Epidermal melanocyte (primary cell): ENCODE measurements at regions not wholly inside any gene's neighbourhood (a gene's known extent, or its start where the extent isn't known, plus 50 kb on each side); places are given as distances from the start of the nearest gene placed in this dataset.

Source experiments
- DNase-seq: peaks from one replicate; pipeline ENCODE4 v3.0.0; 2011; ENCODE audit warnings: low spot score; ENCODE audit not compliant: insufficient read length

DNA sequence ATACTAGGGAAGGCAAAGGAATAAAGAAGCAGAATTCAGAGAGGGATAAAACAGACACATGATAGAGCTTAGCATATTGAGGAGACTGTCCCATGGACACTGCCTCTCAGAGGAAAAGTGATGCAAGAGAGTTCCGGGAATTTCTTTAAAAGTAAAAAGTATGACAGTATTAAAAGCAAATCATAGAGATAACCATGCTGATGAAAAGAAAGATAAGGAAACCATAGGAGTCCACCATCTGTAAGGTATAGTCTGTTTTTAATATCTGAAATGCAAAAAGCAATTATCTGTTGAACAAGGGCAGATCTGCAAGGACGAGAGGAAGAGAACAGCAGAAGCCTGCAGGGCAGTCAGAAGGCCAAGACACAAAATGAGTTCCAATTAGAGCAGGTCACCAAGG lies 495.9 kb upstream of the GOLIM4 start:
- DNase-seq, result no peak

DNA sequence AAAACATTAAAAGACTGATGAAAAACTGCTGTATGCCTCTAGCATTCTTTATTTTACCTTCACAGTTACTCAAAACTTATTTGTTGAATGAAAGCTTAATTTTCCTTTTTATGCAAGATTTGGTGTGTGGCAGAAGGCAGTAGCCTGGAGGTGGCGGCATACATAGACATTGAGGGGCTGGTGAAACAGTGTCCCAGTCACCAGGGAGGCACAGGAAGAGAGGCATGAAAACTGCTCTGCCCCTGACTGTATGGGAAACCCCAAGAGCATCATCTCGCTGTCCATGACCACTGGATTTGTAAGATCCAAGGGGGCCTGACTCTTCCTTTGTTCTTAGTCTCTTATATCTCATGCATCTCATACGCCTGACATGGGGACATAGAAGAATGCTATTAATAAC lies 493.7 kb upstream of the GOLIM4 start:
- DNase-seq, result no peak

DNA sequence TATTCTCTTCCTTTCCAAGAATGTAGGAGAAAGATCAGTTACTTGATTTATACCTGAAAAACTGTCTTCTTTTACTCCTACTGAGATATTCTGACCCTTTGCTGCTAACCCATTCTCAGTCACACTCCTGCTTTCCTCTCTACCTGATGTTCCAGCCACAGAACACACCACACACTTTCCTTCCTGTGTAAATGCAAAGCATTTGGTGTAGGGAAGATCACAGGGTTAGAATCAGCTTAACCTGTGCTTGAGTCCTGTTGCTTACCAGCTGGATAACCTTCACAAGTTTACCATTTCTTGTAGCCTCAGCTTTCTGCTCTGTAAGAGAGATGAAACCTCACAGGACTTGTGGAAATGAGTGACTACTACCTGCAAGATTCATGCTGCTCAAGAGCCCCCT lies 489.8 kb upstream of the GOLIM4 start:
- no peak for DNase-seq

DNA sequence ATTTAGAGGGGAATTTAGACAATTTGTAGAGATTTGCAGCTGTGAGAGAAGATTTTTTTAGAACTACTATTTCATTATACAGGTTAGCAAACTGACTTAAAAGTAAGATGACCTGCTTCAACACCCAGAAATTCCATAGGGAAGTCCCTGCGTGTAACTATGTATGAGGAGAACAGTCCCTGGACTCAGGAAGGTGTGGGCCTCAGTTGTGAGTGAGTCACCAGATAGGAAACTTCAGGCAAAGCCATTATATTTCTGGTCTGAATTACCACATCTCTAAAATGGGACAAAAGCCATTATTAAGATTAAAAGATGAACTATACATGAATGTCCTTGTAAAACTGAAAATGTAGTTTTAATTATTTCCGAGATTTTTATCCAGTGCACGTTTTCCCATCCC lies 488.3 kb upstream of the GOLIM4 start:
- no peak for DNase-seq

DNA sequence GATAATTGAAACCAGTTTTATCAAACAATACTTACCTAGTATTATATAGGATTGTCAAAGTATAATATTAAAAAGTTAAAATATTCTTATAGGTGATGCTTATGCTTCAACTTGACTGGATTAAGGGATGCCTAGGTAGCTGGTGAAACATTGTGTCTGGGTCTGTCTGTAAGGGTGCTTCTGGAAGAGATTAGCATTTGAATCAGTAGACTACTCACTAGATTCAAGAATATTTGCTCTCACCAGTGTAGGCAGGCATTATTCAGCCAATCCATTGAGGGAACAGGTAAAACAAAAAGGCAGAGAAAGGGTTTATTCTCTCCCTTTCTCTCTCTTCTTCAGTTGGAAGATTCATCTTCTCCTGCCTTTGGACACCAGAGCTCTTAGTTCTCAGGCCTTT lies 486.8 kb upstream of the GOLIM4 start:
- DNase-seq, result no peak

DNA sequence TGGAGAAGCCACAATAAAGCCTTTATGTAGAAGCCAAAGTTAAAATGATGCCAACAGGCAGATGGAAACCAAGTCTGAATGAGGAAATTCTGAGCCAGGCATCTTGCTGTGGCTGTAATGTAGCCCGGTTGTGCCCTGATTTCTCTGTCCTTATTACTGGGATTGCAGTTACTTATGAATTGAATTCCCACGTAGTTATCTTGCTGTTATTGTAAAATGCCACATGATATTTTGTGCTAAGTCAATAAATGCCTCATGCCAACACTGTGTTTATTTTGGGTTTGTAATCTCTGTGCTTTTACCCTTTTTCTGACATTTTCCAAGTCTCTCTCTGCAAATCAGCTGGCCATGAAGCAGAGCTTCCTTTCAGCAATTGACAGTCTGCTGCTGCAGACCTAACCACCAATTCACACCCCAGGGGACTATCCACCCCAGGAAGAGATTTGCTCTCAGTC lies 486.1 kb upstream of the GOLIM4 start:
- DNase-seq, result no peak

DNA sequence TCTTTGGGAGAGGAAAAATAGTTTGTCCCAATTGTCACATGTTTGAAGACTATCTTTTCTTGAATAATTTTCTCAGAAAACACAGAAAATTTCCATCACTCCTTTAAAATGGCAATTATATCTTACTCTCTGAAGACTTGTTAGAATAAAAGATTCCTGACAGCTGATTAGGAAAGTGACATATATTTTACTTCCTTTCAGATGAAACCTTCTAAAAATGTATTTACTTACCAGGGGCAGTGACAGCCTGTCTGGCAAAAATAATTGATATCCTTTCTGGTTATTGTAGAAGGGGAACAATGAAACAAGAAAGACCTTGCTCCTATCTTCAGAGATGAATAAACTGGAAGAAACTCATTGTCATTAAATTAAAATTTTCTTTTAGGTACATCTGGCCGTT lies 483.3 kb upstream of the GOLIM4 start:
- no peak for DNase-seq

DNA sequence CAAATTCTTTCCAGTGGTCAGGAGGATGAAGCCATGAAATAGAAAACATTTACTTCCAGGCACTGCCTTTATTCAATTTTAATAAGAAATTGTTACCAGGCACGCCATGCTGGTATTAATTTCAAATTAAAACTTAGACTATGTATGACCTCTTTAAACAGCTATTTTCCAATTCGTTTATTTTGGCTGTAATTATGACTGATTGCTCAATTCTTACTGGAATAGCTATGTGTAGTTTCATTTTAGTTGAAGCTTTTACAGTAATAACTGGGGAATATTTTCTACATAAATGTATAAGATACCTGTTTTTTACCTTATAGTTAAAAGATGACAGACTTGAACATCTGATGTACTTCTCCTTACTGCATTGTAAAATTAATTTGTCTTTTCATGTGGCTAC lies 480.0 kb upstream of the GOLIM4 start:
- no peak for DNase-seq

DNA sequence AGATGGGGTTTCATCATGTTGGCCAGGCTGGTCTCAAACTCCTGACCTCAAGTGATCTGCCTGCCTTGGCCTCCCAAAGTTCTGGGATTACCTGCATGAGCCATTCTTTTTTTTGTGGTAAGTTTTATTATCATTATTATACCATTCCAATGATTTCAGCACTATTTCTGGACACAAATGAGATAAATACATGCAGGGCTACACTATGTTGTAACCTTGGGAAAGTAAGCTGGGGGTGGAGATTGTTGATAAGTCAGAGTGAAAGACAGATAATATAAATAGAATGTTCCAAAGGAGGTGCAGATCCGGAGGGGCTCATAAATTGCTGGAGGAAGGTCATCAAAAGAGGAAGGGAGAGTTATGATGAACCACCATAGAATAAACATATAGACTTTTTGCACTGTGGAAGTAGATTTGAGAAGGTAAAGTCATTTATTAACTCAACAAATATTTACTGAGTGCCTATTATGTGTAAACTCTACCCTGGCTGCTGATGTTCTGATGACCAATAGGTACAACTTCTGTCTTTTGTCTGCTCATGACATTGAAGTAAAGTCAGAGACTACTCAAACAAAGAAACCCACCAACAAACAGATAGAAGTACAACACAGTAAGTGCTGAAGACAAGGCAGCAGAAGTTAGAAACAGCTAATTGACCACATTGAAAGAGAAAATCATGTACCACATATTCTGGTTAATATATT lies 478.9 kb upstream of the GOLIM4 start:
- DNase-seq, result no peak

DNA sequence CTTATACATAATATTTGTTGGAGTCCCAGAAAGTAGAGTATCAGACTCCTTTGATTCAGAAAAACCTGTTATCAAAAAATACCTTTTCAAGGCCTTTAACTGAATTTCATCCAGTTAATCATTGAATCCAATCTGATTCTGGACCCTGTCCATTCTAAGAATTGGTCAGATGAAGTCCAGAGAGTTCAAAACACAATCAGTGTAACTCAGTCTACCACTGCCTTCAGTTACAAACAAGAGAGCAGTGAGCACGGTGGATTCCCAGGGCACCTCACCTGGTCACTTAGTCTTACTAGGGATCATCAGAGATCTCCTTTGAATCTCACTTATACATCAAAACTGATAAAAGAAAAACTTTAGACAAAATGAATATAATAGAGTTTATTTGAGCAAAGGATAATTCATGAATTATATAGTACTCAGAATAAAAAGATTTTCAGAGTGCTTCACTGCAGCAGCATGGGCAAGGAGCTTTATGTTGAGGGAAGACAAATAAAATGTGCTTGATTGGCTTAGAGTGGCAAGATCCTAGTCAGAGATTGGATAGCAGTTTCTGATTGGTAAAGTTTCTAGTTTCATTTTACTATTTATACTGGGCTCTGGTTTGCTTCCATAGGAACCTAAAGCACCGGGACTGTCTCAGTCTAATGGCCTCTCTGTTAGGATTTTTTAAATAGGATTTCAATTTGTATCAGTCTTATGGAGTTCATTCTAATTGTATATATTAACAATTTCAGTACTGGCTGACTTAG lies 474.9 kb upstream of the GOLIM4 start:
- no peak for DNase-seq

DNA sequence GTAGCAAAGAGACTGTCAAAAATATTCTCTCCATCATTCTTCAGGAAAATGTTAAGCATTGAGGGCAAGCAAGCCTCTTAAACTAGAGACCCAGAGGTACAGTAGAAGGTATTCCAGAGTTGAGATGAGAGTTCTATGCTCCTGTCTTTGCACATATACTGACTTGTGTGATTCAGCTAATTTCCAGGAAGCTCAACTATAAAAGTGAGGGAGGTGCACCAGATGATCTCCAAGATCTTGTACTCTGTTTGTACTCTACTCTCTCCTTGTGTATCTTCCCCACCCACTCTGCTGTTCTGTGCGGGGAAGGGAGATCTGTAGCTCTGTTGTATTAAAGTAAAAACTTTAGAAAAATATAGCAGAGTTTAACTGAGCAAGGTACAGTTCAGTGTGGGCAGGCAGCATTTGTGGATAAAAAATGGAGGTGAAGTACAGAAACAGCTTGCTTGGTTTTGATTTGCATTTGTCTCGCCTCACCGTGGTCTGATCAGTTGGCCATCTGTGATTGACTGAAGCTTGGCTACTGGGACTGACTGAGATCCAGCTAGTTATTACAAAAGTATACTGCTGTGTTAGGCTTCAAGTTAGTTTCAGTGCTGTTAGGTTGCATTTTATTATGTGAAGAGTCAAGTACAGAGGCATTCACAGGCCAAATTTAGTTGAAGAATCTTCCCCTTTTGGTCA lies 463.1 kb upstream of the GOLIM4 start:
- no peak for DNase-seq

DNA sequence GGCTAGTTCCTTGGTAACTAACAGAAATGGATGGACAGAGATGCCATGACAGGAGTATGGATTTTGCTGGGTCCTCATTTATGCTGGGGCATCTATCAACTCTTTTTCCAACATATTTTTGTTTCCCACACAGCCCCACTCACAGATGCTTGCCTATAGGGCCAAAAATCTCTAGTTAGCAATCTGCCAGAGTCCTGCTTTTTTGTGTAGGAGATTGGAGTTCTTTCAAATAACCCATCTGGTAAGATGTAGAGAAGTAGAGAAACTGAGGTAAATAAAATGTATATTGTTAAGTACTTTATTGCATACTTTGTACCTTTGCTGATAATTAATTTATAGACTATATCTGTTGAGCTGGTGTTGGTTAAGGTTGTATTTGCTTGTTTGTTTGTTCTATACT lies 456.5 kb upstream of the GOLIM4 start:
- DNase-seq, result no peak

DNA sequence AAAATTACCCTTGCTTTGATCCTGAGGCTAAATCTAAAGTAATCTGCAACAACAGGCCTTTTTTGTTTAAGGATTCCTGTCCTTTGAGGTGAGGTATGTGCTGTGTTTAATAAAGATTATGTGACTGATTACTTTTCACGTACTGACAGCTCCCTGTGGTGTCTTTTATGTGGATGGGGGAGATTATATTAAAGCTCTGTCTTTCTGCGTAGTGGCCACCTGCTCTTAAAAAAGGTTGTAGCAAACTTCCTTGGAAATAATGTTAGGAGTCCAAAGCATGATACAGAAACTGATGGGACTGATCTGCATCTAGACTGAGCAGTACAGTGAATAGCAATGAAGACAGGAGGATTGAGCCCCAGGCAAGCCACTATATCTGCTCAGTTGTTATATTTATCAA lies 453.0 kb upstream of the GOLIM4 start:
- no peak for DNase-seq

DNA sequence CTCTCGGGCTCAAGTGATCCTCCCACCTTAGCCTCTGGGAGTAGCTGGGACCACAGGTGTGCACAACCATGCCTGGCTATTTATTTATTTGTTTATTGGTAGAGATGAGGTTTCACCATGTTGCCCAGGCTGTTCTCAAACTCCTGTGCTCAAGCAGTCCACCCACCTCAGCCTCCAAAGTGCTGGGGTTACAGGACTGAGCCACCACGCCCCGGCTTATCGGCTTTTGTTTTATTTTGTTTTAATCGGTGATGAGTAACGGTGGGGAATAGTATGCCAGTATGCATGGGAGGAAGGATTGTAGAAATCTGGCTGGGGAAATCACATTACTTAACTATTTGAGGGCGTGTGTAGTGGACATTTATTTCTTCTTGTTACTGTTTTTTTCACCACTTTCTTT lies 451.0 kb upstream of the GOLIM4 start:
- DNase-seq, result no peak

DNA sequence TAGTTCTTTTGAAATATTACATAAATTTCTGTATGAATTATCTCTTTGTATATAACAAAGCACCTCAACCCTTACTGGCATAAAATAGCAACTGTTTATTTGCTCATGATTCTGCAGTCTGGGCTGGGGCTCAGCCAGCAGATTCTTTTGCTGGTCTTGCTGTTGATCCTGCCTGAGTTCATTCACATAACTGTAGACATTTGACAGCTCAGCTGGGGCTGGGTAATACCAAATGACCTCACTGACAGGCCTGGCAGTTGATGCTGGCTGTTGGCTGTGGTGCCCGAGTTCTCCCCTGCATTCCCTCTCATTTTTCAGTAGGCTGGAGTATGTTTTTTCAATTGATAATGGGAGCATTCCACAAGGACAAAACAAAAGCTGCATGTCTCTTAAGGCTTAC lies 449.9 kb upstream of the GOLIM4 start:
- no peak for DNase-seq

DNA sequence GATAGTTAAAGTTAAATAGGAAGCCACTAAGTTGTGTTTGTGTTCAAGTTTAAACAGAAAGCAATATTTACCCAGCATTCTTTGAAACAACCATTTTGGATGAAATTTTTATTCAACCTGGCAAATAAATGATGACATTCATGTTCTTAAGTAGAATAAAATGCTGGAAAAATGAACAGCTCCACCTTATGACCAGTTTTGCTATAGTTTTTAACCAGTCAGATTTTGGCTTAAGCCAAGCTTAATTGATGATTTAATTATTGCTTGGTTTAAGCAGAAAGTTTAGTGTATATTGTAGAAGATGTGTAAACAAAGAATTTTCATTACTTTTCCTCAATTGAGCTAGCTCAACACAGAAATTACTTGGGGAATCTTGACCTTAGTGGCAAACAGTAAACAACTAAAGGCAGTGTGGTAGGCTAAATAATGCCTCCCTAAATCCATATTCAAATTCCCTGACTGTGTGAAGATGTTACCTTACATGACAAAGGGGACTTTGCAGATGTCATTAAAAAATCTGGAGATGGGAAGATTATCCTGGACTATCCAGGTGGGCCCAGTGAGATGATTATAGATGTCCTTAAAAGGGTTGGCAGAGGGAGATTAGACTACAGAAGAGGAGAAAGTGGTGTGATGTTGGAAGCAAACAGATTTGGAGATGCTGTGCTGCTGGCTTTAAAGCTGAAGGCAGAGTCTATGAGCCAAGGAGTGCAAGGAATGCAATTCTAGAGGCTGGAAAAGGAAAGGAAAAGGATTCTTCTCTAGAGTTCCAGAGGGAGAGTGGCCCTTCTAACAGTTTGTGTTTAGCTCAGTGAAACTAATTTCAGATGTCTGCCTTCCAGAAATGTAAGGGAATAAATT lies 448.6 kb upstream of the GOLIM4 start:
- no peak for DNase-seq

DNA sequence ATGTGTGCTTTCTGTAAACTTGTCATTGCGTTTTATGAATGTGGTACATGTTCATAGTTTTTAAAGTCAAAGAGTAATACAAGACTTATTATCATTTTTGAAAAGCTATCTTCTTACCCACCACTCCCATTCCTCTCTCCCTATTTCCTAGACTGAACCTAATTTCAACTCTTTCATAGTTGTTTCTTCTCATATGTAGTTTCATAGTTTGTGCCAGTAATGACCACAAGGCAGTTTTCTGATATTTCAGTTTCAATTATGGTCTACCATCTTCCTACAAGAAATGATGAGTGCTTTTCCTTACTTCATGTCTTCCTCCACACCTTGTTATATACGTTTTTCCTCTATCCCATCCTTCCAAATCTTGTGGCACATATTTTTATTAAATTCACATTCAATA lies 445.0 kb upstream of the GOLIM4 start:
- no peak for DNase-seq

DNA sequence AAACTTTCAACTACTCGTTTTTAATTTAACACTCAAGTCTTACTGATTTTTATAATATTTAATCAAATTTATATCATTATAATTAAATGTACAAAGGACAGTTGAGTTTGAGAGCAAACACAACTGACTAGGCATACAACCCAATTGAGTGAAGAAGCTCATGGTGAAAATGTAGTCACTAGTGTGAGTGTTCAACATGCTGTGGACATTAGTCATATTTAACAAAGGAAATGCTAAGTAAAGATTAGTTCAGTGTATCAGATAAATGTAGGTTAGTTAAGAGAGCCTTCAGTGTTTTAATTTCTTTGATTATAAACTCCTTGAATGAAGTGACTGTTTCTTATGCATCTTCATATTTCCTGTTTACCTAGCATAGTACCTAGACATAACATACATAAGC lies 444.2 kb upstream of the GOLIM4 start:
- DNase-seq, result no peak

DNA sequence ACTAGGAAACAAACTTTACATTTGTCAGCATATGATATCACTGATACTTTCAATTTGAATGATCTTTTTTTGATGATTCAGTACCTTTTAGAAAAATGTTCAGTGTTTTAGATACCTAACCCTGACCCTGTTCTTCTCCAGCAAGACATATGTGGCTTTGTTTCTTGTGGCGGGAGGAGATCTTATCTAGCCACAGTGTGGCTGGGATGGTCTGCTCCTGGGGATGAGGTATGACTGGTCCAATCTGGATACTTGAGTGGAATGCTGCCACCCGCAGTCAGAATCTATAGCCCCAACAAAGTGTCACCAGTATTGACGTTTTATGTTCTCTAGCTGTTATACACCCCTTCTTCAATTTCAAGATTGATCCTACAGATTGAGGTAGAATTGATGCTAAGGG lies 439.0 kb upstream of the GOLIM4 start:
- DNase-seq, result no peak

DNA sequence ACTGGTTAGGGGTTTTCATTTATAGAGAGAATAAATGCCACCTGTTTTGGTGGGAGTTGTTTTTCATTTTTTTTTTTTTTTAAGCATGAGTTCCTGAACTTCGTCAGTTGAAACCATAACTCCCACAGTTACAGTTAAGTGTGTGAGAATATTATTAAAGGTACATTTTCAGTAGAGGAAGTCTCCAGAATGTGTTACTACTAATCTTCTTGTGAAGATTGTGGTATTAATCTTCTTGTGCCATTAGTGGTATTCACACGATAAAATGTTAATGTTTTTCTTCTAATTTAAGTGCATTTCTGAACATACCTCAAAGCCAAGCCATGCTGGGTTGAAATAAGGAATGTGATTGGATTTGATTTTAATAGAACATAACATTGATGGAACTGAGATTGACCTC lies 437.9 kb upstream of the GOLIM4 start:
- no peak for DNase-seq

DNA sequence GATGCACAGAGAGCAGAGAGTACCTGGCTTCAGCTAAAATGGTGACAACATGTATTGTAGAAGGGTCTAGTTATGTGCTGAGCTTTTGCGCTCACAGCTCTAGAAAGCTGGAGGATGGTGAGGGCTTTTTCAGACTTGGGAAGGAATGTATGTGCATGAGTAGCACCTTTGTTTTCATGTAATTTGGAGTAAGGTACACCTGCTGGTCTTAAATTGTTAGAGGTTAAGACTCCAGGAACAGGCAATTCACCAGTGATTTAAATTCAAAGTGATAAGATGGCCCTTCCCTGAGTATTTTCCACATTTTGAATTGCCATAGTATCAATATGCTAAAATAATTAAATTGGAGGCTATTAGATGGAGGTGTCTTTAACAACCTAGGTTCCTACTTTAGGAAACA lies 436.4 kb upstream of the GOLIM4 start:
- DNase-seq, result no peak

DNA sequence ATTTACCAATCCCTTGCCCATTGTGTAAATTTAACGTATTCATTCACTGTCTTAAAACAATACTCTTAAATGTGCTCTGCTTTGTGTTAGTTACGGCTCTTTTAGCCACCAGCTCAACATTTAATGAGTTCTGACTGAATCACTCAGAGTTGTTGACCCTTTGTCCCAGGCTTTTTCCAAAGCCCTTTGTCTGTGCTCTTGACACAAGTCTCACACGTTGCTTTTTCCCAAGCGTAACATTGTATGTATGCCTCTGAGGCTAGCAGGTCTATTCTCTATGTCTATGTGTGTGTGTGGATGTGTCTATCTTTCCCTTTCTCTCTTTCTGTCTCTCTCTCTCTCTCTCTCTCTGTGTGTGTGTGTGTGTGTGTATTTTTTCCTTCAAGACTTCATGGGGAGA lies 435.4 kb upstream of the GOLIM4 start:
- DNase-seq, result no peak
